ENCODE measurements at regions not wholly inside any gene's neighbourhood (a gene's known extent, or its start where the extent isn't known, plus 50 kb on each side); places are given as distances from the start of the nearest gene placed in this dataset.

GRCh38 chrX:38954520-38954919, 153.3 kb downstream of the MID1IP1 start:
- DNase-seq (ENCODE audit: low read depth, low spot score) (no peak), FAIRE-seq (no peak)
- Histone ChIP-seq H3K27ac (ENCODE audit: control insufficient read depth, insufficient read depth, low read length) (no peak overlapping the region), H3K79me2 (ENCODE audit: control insufficient read depth, insufficient read depth, low read length) (no peaks in the 10 kb centered on the region), H2AFZ (ENCODE audit: control insufficient read depth, low read length) (no peak overlapping the region), H3K9me3 (ENCODE audit: control insufficient read depth, low read depth, low read length) (no peaks in the 10 kb centered on the region), H3K9me1 (ENCODE audit: control insufficient read depth, extremely low read depth, insufficient read depth, low read length) (no peaks in the 10 kb centered on the region), H3K27me3 (ENCODE audit: control insufficient read depth, extremely low read depth, insufficient read depth, low read length) (no peaks in the 10 kb centered on the region), H3K4me2 (ENCODE audit: control insufficient read depth, extremely low read depth, insufficient read depth, low read depth, low read length) (no peak overlapping the region), H3K9ac (ENCODE audit: control insufficient read depth, extremely low read depth, insufficient read depth, low read length) (no peak overlapping the region), H4K20me1 (ENCODE audit: control insufficient read depth, extremely low read depth, insufficient read depth, low read length) (no peaks in the 10 kb centered on the region), H3K4me1 (ENCODE audit: control insufficient read depth, extremely low read depth, insufficient read depth, low read length) (no peaks in the 10 kb centered on the region), H3K36me3 (ENCODE audit: control insufficient read depth in 2 of 2, extremely low read depth in 1 of 2, insufficient read depth in 2 of 2, low read length in 2 of 2) (no peaks in the 10 kb centered on the region), H3K4me3 (ENCODE audit: control insufficient read depth in 2 of 3, extremely low read depth in 1 of 3, insufficient read depth in 2 of 3, low read depth in 1 of 3, low read length in 3 of 3) (no peak overlapping the region)
- dilution Hi-C loops (cut with MboI; ENCODE audit: extremely low pct_ligation_motif_present, low sequenced_read_pairs), result no loop called here
- TF ChIP-seq EZH2 (IDR thresholded peaks at IDR 0.05; ENCODE audit: low read length), result no peak

GRCh38 chrX:38959736-38960135, 158.5 kb downstream of the MID1IP1 start:
- H3K79me2 ChIP-seq (ENCODE audit: control insufficient read depth, insufficient read depth, low read length), result no peaks in the 10 kb centered on the region
- H4K20me1 ChIP-seq (ENCODE audit: control insufficient read depth, extremely low read depth, insufficient read depth, low read length), result no peaks in the 10 kb centered on the region
- no peak overlapping the region for H3K4me3 ChIP-seq (ENCODE audit: control insufficient read depth in 2 of 3, extremely low read depth in 1 of 3, insufficient read depth in 2 of 3, low read depth in 1 of 3, low read length in 3 of 3)
- H3K9me3 ChIP-seq (ENCODE audit: control insufficient read depth, low read depth, low read length), result no peaks in the 10 kb centered on the region
- H3K27ac ChIP-seq (ENCODE audit: control insufficient read depth, insufficient read depth, low read length), result no peak overlapping the region
- no peaks in the 10 kb centered on the region for H3K4me1 ChIP-seq (ENCODE audit: control insufficient read depth, extremely low read depth, insufficient read depth, low read length)
- H3K9ac ChIP-seq (ENCODE audit: control insufficient read depth, extremely low read depth, insufficient read depth, low read length), result no peak overlapping the region
- DNase-seq (ENCODE audit: low read depth, low spot score), result no peak
- no peak overlapping the region for H3K4me2 ChIP-seq (ENCODE audit: control insufficient read depth, extremely low read depth, insufficient read depth, low read depth, low read length)
- TF ChIP-seq CTCF (optimal IDR thresholded peaks at IDR 0.05 in 1 of 3, IDR thresholded peaks at IDR 0.05 in 1 of 3, conservative IDR thresholded peaks at IDR 0.05 in 1 of 3; ENCODE audit: extremely low read depth in 1 of 3, insufficient read depth in 2 of 3, low read length in 3 of 3) (no peak), EZH2 (IDR thresholded peaks at IDR 0.05; ENCODE audit: low read length) (no peak)
- no peaks in the 10 kb centered on the region for H3K9me1 ChIP-seq (ENCODE audit: control insufficient read depth, extremely low read depth, insufficient read depth, low read length)
- dilution Hi-C loops (cut with MboI; ENCODE audit: extremely low pct_ligation_motif_present, low sequenced_read_pairs), result no loop called here
- no peak for FAIRE-seq
- H2AFZ ChIP-seq (ENCODE audit: control insufficient read depth, low read length), result no peak overlapping the region
- no peaks in the 10 kb centered on the region for H3K36me3 ChIP-seq (ENCODE audit: control insufficient read depth in 2 of 2, extremely low read depth in 1 of 2, insufficient read depth in 2 of 2, low read length in 2 of 2)
- H3K27me3 ChIP-seq (ENCODE audit: control insufficient read depth, extremely low read depth, insufficient read depth, low read length), result no peaks in the 10 kb centered on the region

- Histone ChIP-seq H3K9me3 (ENCODE audit: control insufficient read depth, low read depth, low read length) (no peaks in the 10 kb centered on the region), H3K36me3 (ENCODE audit: control insufficient read depth in 2 of 2, extremely low read depth in 1 of 2, insufficient read depth in 2 of 2, low read length in 2 of 2) (no peaks in the 10 kb centered on the region), H3K9ac (ENCODE audit: control insufficient read depth, extremely low read depth, insufficient read depth, low read length) (no peak overlapping the region), H3K4me3 (ENCODE audit: control insufficient read depth in 2 of 3, extremely low read depth in 1 of 3, insufficient read depth in 2 of 3, low read depth in 1 of 3, low read length in 3 of 3) (no peak overlapping the region), H4K20me1 (ENCODE audit: control insufficient read depth, extremely low read depth, insufficient read depth, low read length) (no peaks in the 10 kb centered on the region), H3K4me1 (ENCODE audit: control insufficient read depth, extremely low read depth, insufficient read depth, low read length) (no peaks in the 10 kb centered on the region), H3K27me3 (ENCODE audit: control insufficient read depth, extremely low read depth, insufficient read depth, low read length) (no peaks in the 10 kb centered on the region), H3K4me2 (ENCODE audit: control insufficient read depth, extremely low read depth, insufficient read depth, low read depth, low read length) (no peak overlapping the region), H2AFZ (ENCODE audit: control insufficient read depth, low read length) (no peak overlapping the region), H3K9me1 (ENCODE audit: control insufficient read depth, extremely low read depth, insufficient read depth, low read length) (no peaks in the 10 kb centered on the region), H3K27ac (ENCODE audit: control insufficient read depth, insufficient read depth, low read length) (no peak overlapping the region), H3K79me2 (ENCODE audit: control insufficient read depth, insufficient read depth, low read length) (no peaks in the 10 kb centered on the region)
- dilution Hi-C loops (cut with MboI; ENCODE audit: extremely low pct_ligation_motif_present, low sequenced_read_pairs), result no loop called here
- DNase-seq (ENCODE audit: low read depth, low spot score) (no peak), FAIRE-seq (no peak)
- TF ChIP-seq CTCF (optimal IDR thresholded peaks at IDR 0.05 in 1 of 3, IDR thresholded peaks at IDR 0.05 in 1 of 3, conservative IDR thresholded peaks at IDR 0.05 in 1 of 3; ENCODE audit: extremely low read depth in 1 of 3, insufficient read depth in 2 of 3, low read length in 3 of 3) (no peak), EZH2 (IDR thresholded peaks at IDR 0.05; ENCODE audit: low read length) (no peak)
Measured at GRCh38 chrX:38960137-38960536, 158.9 kb downstream of the MID1IP1 start.

Measured in keratinocyte (primary cell).